WI38 (cell line): ENCODE measurements at regions not wholly inside any gene's neighbourhood (a gene's known extent, or its start where the extent isn't known, plus 50 kb on each side); places are given as distances from the start of the nearest gene placed in this dataset.

Experiments used
- H3K4me3 ChIP-seq: 2 replicates; pipeline ENCODE4 v1.5.1; 2011; ENCODE audit warnings: low read depth, mild to moderate bottlenecking, control low read depth, low read length
- CTCF ChIP-seq: IDR thresholded peaks from 2 replicates; pipeline ENCODE4 v1.5.1; 2012; ENCODE audit warnings: low read depth, mild to moderate bottlenecking, control low read depth, low read length

- no peak for TF ChIP-seq CTCF
- no peak overlapping the region for H3K4me3 ChIP-seq
These were observed 327.5 kb downstream of the UACA start for GRCh38 chr15:70435872-70436271.

- no peak for TF ChIP-seq CTCF
- H3K4me3 ChIP-seq, result no peak overlapping the region
These were observed 328.0 kb downstream of the UACA start for GRCh38 chr15:70435369-70435768.

- H3K4me3 ChIP-seq, result no peak overlapping the region
- no peak for TF ChIP-seq CTCF
These were observed 329.6 kb downstream of the UACA start for GRCh38 chr15:70433586-70434324.

DNA sequence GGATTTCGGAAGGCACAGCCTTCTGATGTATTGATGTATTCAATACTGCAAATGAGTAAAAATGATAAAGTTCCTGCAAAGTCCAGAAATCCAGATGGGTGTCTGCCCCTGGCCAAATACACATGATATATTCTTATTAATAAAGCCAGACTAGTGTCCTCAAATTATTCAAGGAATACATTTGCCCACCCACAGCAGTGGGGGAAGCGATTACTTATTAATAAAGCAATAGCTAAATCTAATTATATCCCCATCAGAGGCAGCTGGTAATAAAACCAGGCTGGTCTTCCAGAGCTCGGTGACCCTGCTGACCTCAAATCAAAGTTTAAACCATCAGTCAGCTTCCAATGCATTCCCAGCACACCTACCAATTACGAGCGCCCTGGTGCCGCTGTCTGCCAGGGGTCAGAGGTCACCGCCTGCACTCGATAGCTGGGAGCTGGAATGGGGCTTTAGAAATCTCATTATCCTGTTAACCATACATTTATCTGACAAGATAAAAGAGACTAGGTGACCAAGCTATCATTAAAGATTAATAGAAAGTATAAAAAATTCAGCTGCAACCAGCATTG is 330.3 kb downstream of the UACA start:
- no peak overlapping the region for H3K4me3 ChIP-seq
- TF ChIP-seq CTCF, result no peak

DNA sequence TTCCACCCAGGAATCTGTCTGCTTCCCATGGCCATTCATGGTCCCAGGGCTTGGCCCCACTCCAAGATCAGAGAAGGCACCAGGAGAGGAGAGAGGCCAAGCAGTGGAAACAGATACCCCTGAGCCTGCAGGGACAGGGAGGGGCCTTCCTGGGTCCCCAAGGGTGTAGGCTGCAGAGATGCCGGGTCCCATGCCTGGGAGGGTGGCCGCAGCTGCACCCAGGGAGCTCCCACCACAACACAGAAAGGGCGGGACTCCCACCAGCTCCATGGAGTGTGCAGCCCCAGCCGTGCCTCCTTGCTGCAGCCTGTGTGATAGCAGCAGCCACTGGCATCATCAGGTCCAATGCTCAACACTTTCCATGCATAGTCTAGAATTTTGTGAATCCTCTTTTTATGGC is 331.5 kb downstream of the UACA start:
- H3K4me3 ChIP-seq, result no peak overlapping the region
- no peak for TF ChIP-seq CTCF

DNA sequence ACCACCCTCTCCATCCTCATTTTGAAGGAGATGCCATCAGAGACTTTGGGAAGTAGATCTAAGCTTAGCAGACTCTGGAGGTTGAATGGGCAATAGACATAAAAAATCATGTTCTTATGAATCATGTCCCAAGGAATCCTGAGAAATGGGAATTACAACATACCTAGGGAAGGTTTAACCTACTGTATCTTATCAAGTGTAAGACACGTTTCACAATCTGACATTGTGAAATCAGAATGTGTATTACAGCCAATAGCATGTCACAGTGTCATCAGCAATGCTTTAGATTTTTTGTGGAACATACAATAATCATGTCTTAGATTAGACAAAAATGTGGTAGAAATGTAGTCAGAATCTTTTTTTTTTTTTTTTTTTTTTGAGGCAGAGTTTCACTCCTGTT is 332.4 kb upstream of the TLE3 start:
- no peak overlapping the region for H3K4me3 ChIP-seq
- no peak for TF ChIP-seq CTCF

DNA sequence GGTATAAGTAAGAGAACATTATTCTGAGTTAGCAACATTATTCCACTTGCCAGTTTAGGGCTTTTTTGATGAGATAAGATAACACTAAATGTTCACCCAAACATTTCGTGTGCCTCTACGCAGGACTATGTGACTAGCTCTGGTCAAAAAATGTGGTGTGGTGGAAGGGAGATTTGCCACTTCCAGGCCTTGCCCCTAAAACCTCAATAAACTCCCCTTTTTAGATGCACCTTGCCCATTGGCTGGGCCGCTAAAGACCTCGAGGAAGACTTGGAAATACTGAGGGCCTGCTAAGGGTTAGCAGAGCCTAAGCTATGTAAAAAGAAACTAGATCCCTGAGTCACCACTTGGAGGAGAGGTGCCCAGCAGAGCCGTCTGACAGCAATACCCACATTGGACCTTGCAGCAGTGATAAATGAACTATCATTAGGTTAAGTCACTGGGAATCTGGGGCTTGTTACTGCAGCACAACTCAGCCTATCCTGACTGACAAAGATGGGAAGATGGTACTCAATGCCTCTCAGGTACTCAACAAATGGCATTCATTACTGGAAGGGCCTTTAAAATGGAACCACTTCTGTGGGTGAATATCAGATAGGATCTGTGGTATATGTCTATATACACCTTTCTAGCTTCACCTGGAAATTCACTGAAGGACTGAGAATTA is 331.5 kb upstream of the TLE3 start:
- no peak for TF ChIP-seq CTCF
- no peak overlapping the region for H3K4me3 ChIP-seq
